Renal cortical epithelial cell (primary cell): ENCODE measurements at regions not wholly inside any gene's neighbourhood (a gene's known extent, or its start where the extent isn't known, plus 50 kb on each side); places are given as distances from the start of the nearest gene placed in this dataset.

ENCODE experiments used
- DNase-seq: peaks from one replicate; pipeline ENCODE4 v3.0.0-alpha.2; 2011; ENCODE audit warnings: low read depth

DNA sequence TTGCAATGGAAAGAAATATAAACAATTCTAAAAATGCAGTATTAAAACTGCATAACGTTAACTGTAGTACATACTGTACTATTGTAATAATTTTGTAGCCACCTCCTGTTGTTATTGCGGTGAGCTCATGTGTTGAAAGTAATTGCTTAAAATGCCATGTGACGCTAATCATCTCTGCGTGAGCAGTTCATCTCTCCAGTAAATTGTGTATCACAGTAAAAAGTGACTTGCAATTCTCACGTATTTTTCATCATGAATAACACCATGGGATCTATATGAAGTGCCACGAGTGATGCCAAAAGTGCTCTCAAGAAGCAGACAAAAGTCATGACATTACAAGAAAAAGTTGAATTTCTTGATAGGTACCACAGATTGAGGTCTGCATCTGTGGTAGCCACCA lies 82.4 kb upstream of the CYYR1 start:
- no peak for DNase-seq

- DNase-seq = no peak
Measured at GRCh38 chr21:26653430-26653829, 80.3 kb upstream of the CYYR1 start.

DNA sequence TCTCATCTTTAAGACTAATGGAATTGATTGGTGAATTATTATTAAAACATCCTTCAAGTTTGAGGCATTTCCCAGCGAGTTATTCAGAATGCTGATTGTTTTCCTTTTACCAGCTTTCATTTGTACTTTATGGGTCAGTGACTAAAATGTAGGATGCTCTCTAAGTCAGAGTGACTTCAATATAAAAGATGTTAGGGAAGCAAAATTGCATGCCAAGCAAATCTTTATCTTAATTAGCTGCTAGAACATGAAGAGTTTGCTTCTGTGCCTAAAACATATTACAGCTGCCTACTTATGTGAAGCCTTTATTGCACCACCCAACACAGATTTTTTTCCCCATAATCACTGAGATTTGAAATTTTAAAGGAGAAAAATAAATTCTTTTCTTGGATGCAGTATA lies 79.8 kb upstream of the CYYR1 start:
- no peak for DNase-seq

DNA sequence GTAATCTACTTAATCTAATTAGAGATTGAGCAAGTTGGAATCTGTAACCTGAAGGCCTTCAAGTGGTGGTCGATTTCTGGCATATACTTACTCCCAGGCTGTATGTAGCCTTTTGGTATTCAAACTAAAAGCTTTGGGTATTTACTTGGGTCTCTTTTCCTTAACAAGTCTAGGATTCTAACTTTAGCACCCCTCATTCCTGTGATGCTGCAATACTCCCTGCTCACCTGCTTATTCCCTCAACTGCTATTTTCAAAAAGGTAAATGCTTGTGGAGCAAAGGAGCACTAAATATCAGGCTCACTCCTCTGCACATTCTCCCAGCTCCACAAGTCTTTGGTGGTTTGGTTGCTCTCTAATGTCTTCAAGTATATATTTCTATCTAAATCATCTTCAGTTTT lies 68.0 kb upstream of the CYYR1 start:
- DNase-seq = no peak

- no peak for DNase-seq
Measured at GRCh38 chr21:26637201-26637745, 64.2 kb upstream of the CYYR1 start.

GRCh38 chr21:26635681-26636080 lies 62.6 kb upstream of the CYYR1 start:
- no peak for DNase-seq

- no peak for DNase-seq
Measured at GRCh38 chr21:26632691-26633090, 59.6 kb upstream of the CYYR1 start.

DNA sequence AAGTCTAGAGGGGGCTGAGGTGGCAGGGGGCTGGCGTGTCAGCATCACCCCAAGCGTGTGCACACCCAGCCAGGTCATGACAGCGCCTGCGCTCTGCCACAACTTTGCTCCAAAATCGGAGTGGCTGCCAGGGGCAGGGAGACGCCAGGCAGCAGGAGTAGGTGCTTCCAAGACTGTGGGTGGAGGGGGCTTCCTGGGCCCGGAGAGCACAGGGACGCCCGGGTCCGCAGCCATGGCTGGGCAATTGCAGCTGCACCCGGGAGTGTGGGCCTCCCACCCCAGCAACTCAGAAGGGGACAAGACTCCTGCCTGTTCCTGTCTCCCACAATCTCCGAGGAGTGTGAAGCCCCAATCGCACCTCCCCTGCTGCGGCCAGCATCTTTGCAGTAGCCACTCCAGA lies 53.1 kb upstream of the CYYR1 start:
- DNase-seq = no peak

- DNase-seq = no peak
Measured at GRCh38 chr21:26624983-26625519, 52.0 kb upstream of the CYYR1 start.
